B cell (primary cell): ENCODE measurements at regions not wholly inside any gene's neighbourhood (a gene's known extent, or its start where the extent isn't known, plus 50 kb on each side); places are given as distances from the start of the nearest gene placed in this dataset.
"Not testable (repeated sequence)": the region's sequence is repeated elsewhere in the genome, so short reads cannot be mapped to it uniquely, and the experiment has no call there.

Experiments
- EZH2 ChIP-seq: IDR thresholded peaks from 2 replicates; pipeline ENCODE4 v1.6.1; 2012; ENCODE audit warnings: borderline replicate concordance, low read depth, mild to moderate bottlenecking, moderate library complexity, low read length; ENCODE audit not compliant: insufficient read depth, poor library complexity, severe bottlenecking
- TF ChIP-seq, protein P1 (sequence below): fragments of 200-600 bp; IDR thresholded peaks from one replicate; pipeline ENCODE4 v1.8.0; 2022; ENCODE audit warnings: antibody characterized with exemption, mild to moderate bottlenecking

DNA sequence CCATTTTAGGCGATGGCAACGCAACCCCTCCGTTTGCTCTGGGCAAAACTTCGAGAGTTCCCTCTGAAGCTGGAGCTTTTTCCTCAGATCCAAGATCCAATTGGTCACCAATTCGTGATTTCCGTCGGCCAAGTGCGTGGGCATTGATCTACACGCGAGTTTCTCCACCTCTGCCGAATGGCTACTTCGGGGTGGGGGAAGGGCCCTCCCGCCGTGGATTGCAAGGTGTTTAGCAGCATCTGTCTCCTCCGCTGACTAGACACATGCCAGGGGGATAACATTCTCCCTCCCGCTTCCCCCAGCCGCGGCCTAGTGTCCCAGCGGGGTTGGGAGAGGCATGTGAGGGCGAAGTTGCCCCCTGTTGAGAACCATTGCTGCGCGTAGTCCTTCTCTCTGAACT, 120.6 kb downstream of the PPIAL4A start:
- TF ChIP-seq, protein P1, sequence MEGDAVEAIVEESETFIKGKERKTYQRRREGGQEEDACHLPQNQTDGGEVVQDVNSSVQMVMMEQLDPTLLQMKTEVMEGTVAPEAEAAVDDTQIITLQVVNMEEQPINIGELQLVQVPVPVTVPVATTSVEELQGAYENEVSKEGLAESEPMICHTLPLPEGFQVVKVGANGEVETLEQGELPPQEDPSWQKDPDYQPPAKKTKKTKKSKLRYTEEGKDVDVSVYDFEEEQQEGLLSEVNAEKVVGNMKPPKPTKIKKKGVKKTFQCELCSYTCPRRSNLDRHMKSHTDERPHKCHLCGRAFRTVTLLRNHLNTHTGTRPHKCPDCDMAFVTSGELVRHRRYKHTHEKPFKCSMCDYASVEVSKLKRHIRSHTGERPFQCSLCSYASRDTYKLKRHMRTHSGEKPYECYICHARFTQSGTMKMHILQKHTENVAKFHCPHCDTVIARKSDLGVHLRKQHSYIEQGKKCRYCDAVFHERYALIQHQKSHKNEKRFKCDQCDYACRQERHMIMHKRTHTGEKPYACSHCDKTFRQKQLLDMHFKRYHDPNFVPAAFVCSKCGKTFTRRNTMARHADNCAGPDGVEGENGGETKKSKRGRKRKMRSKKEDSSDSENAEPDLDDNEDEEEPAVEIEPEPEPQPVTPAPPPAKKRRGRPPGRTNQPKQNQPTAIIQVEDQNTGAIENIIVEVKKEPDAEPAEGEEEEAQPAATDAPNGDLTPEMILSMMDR = not testable (repeated sequence)
- not testable (repeated sequence) for TF ChIP-seq EZH2
